AG10803 (cell line): ENCODE measurements at regions not wholly inside any gene's neighbourhood (a gene's known extent, or its start where the extent isn't known, plus 50 kb on each side); places are given as distances from the start of the nearest gene placed in this dataset.

Experiments
- DNase-seq: peaks from one replicate; pipeline ENCODE4 v3.0.0; 2010; ENCODE audit warnings: low read depth
- H3K4me3 ChIP-seq: 2 replicates; pipeline ENCODE4 v1.5.1; 2011; ENCODE audit warnings: mild to moderate bottlenecking, low read length, control low read depth
- CTCF ChIP-seq: conservative IDR thresholded peaks from 2 replicates; pipeline ENCODE4 v1.5.1; 2011; ENCODE audit warnings: mild to moderate bottlenecking, low read length, control low read depth, inconsistent platforms

GRCh38 chr3:151581035-151581434 is 120.2 kb upstream of the IGSF10 start:
- peak; percentile 82 for DNase-seq
- H3K4me3 ChIP-seq = no peak overlapping the region
- TF ChIP-seq CTCF = no peak

- peak; percentile 98 for DNase-seq
- no peak overlapping the region for H3K4me3 ChIP-seq
- TF ChIP-seq CTCF = no peak
Measured at GRCh38 chr3:151580591-151580990, 119.7 kb upstream of the IGSF10 start.

- peak; percentile 94 for DNase-seq
- no peak overlapping the region for H3K4me3 ChIP-seq
- TF ChIP-seq CTCF = no peak
Measured at GRCh38 chr3:151579571-151580270, 118.9 kb upstream of the IGSF10 start.

- no peak for DNase-seq
- TF ChIP-seq CTCF = no peak
- H3K4me3 ChIP-seq = no peak overlapping the region
Measured at GRCh38 chr3:151578495-151578894, 117.6 kb upstream of the IGSF10 start.

GRCh38 chr3:151576511-151577137 is 115.8 kb upstream of the IGSF10 start:
- no peak for TF ChIP-seq CTCF
- no peak overlapping the region for H3K4me3 ChIP-seq
- no peak for DNase-seq

GRCh38 chr3:151568184-151568583 is 107.3 kb upstream of the IGSF10 start:
- no peak for TF ChIP-seq CTCF
- H3K4me3 ChIP-seq = no peak overlapping the region
- peak; percentile 39 for DNase-seq

- no peak overlapping the region for H3K4me3 ChIP-seq
- DNase-seq = no peak
- no peak for TF ChIP-seq CTCF
Measured at GRCh38 chr3:151567477-151567876, 106.6 kb upstream of the IGSF10 start.
